Nucleus accumbens (tissue), 56 donors: ENCODE measurements at regions not wholly inside any gene's neighbourhood (a gene's known extent, or its start where the extent isn't known, plus 50 kb on each side); places are given as distances from the start of the nearest gene placed in this dataset.

ENCODE experiments used
- DNase-seq, 56 donors: peaks; one replicate each; lab custom pipeline; 2025; lab: John Stamatoyannopoulos, UW

GRCh38 chr4:138674209-138674608 is 341.4 kb upstream of the NOCT start:
- DNase-seq: no peak

- DNase-seq: no peak
These were observed 342.5 kb upstream of the NOCT start for GRCh38 chr4:138673053-138673452.

- DNase-seq: no peak
These were observed 343.1 kb upstream of the NOCT start for GRCh38 chr4:138672393-138672976.

GRCh38 chr4:138671606-138672084 is 343.9 kb upstream of the NOCT start:
- no peak for DNase-seq

GRCh38 chr4:138671106-138671505 is 344.5 kb upstream of the NOCT start:
- no peak for DNase-seq

- DNase-seq: no peak
These were observed 344.9 kb upstream of the NOCT start for GRCh38 chr4:138670681-138671080.

GRCh38 chr4:138669479-138670315 is 345.9 kb upstream of the NOCT start:
- DNase-seq: no peak

- no peak for DNase-seq
These were observed 347.3 kb upstream of the NOCT start for GRCh38 chr4:138668309-138668708.

GRCh38 chr4:138666366-138666765 is 349.2 kb upstream of the NOCT start:
- no peak for DNase-seq

GRCh38 chr4:138665851-138666250 is 349.7 kb upstream of the NOCT start:
- no peak for DNase-seq

- no peak for DNase-seq
These were observed 351.7 kb upstream of the NOCT start for GRCh38 chr4:138663883-138664282.

- DNase-seq: no peak
These were observed 355.7 kb upstream of the NOCT start for GRCh38 chr4:138659812-138660316.

- DNase-seq: no peak
These were observed 356.4 kb upstream of the NOCT start for GRCh38 chr4:138659037-138659811.

- DNase-seq: no peak
These were observed 357.1 kb upstream of the NOCT start for GRCh38 chr4:138658518-138658917.

GRCh38 chr4:138656990-138657389 is 358.6 kb upstream of the NOCT start:
- DNase-seq: no peak

- no peak for DNase-seq
These were observed 359.6 kb upstream of the NOCT start for GRCh38 chr4:138655985-138656384.

- DNase-seq: no peak
These were observed 360.3 kb upstream of the NOCT start for GRCh38 chr4:138655286-138655685.

GRCh38 chr4:138650929-138651448 is 364.6 kb upstream of the NOCT start:
- DNase-seq: no peak

- no peak for DNase-seq
These were observed 365.1 kb upstream of the NOCT start for GRCh38 chr4:138650495-138650894.

- DNase-seq: no peak
These were observed 368.1 kb upstream of the NOCT start for GRCh38 chr4:138647433-138647832.

GRCh38 chr4:138646383-138646782 is 369.2 kb upstream of the NOCT start:
- DNase-seq: no peak
